Gastrocnemius medialis (tissue), 4 donors: ENCODE measurements at regions not wholly inside any gene's neighbourhood (a gene's known extent, or its start where the extent isn't known, plus 50 kb on each side); places are given as distances from the start of the nearest gene placed in this dataset.

Source experiments
- ATAC-seq, 2 donors: fragments of 150-250 bp; one replicate each; pipeline ENCODE4 v1.9.1; 2016
- DNase-seq, 2 donors: peaks; one replicate each; pipeline ENCODE4 v3.0.0-alpha.2; 2019
- H3K27ac ChIP-seq, 4 donors: fragments of 200-600 bp; sonication (generic); 1 replicate in 1 of 4; 2 replicates in 3 of 4; pipeline ENCODE4 v1.5.1; 2016 to 2018; ENCODE audit warnings: mild to moderate bottlenecking in 2 of 4, moderate library complexity in 1 of 4
- H3K27me3 ChIP-seq, 3 donors: fragments of 200-600 bp; sonication (generic) in 2 of 3; 1 replicate in 1 of 3; 2 replicates in 2 of 3; pipeline versions ENCODE4 v1.5.1 to v1.6.0; 2016 to 2019; ENCODE audit warnings: mild to moderate bottlenecking in 1 of 3, moderate library complexity in 1 of 3
- H3K36me3 ChIP-seq, 2 donors: fragments of 200-600 bp; sonication (generic) in 1 of 2; one replicate each; pipeline ENCODE4 v1.5.1; 2017 to 2018
- H3K4me1 ChIP-seq, 2 donors: fragments of 200-600 bp; sonication (generic) in 1 of 2; one replicate each; pipeline ENCODE4 v1.5.1; 2016 to 2017; ENCODE audit warnings: mild to moderate bottlenecking in 2 of 2
- H3K4me3 ChIP-seq, 4 donors: fragments of 200-600 bp; sonication (generic) in 3 of 4; 1 replicate in 1 of 4; 2 replicates in 3 of 4; pipeline ENCODE4 v1.5.1; 2016 to 2019; ENCODE audit warnings: mild to moderate bottlenecking in 2 of 4
- H3K9me3 ChIP-seq, 3 donors: fragments of 200-600 bp; sonication (generic) in 2 of 3; 1 replicate in 1 of 3; 2 replicates in 2 of 3; pipeline ENCODE4 v1.5.1; 2016 to 2019
- POLR2A ChIP-seq, 2 donors: fragments of 450-650 bp; IDR thresholded peaks; one replicate each; pipeline ENCODE4 v1.6.1; 2017; ENCODE audit warnings: antibody characterized with exemption in 2 of 2, mild to moderate bottlenecking in 2 of 2, moderate library complexity in 2 of 2
- in situ Hi-C, 4 donors: fragments of 200-750 bp; cut with MboI; loops; one replicate each; pipeline versions ENCODE4 v1.15.0 to v1.8.0; 2017; ENCODE audit warnings: low sequenced_read_pairs in 4 of 4
- intact Hi-C: fragments of 100-400 bp; cut with DNase I; formaldehyde crosslinking; loops from one replicate; pipeline ENCODE4 v1.15.1; 2023; ENCODE audit warnings: low total_unique reads
- TF ChIP-seq, protein P1 (sequence below), 5 experiments: fragments of 450-650 bp in 3 of 5; fragments of 200-600 bp in 2 of 5; sonication (generic) in 2 of 5; IDR thresholded peaks in 4 of 5; conservative IDR thresholded peaks in 1 of 5; 1 replicate in 4 of 5; 2 replicates in 1 of 5; pipeline ENCODE4 v1.5.1; 2016 to 2019; ENCODE audit warnings: antibody characterized with exemption in 5 of 5, mild to moderate bottlenecking in 3 of 5, moderate library complexity in 3 of 5

DNA sequence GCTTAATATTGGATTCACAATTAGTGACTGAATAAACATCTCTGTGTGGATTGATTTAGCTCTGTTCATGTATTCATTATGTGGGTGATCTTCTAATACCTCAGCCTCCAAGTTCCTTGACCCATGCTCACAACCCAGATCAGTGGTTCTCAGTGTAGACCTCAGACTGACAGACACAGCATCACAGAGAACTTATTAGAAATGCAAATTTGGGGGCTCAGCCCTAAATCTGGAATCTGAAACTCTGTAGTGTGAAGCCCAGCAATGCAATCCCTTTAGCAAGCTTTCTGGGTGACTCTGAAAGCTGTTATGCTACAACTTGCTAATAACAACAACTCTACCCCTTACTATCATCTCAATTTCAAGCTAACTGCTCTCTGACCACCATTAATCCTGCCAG lies 273.1 kb upstream of the FANCL start:
- TF ChIP-seq, protein P1, sequence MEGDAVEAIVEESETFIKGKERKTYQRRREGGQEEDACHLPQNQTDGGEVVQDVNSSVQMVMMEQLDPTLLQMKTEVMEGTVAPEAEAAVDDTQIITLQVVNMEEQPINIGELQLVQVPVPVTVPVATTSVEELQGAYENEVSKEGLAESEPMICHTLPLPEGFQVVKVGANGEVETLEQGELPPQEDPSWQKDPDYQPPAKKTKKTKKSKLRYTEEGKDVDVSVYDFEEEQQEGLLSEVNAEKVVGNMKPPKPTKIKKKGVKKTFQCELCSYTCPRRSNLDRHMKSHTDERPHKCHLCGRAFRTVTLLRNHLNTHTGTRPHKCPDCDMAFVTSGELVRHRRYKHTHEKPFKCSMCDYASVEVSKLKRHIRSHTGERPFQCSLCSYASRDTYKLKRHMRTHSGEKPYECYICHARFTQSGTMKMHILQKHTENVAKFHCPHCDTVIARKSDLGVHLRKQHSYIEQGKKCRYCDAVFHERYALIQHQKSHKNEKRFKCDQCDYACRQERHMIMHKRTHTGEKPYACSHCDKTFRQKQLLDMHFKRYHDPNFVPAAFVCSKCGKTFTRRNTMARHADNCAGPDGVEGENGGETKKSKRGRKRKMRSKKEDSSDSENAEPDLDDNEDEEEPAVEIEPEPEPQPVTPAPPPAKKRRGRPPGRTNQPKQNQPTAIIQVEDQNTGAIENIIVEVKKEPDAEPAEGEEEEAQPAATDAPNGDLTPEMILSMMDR (IDR thresholded peaks at IDR 0.05 in 4 of 5, conservative IDR thresholded peaks at IDR 0.05 in 1 of 5) = no peak
- no peak for TF ChIP-seq POLR2A (IDR thresholded peaks at IDR 0.05)
- no peak for ATAC-seq

DNA sequence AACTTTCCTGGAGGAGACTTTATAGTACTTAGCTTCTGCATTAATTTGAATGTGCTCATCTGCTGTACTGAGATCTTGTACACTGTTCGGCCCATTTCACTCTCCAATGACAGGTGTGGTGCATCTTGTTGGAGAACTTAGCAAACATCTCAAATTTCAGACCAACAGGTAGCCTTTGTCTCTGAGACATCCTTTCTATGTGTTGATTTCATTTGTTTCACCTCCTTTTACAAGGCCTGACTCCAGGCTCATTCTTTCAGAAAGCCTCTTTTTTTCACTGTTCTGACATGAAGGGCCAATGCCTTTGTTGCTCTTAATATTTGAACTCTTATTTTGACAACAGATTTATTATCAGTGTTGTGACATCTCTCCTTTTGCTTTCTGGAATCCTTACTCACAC lies 271.8 kb upstream of the FANCL start:
- Histone ChIP-seq H3K27me3 (no peaks in the 10 kb centered on the region), H3K4me1 (no peaks in the 10 kb centered on the region), H3K27ac (no peak overlapping the region), H3K4me3 (no peak overlapping the region), H3K9me3 (no peaks in the 10 kb centered on the region), H3K36me3 (no peaks in the 10 kb centered on the region)
- DNase-seq = no peak
- ATAC-seq = no peak
- intact Hi-C loops = no loop called here
- in situ Hi-C loops = no loop called here
- no peak for TF ChIP-seq POLR2A (IDR thresholded peaks at IDR 0.05)

More for the DNA sequence above, 273.1 kb upstream of the FANCL start:
- in situ Hi-C loops = no loop called here
- Histone ChIP-seq H3K36me3 (no peaks in the 10 kb centered on the region), H3K4me1 (no peaks in the 10 kb centered on the region), H3K4me3 (no peak overlapping the region), H3K27me3 (no peaks in the 10 kb centered on the region), H3K27ac (no peak overlapping the region), H3K9me3 (no peaks in the 10 kb centered on the region)
- DNase-seq = no peak
- intact Hi-C loops = no loop called here

DNA sequence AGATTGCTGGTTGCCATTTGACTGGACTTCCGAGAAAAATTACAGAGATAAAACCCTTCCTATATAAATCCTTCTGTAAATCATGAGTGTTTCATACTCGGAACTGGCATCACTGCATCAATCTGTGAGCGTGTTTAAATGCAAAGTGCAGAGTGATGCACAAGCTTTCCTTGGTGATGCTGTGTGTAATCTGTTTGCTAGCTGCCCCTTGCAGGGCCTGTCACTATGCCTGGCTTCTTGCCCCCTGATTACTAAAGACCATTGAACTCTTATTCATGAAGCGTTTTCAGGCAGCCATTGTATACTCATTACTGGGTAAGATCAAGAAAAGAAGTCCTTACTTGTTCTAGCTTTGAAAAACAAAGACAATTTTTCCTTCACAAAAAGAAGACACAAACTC lies 266.9 kb upstream of the FANCL start:
- TF ChIP-seq POLR2A (IDR thresholded peaks at IDR 0.05) = no peak
- TF ChIP-seq, protein P1 (IDR thresholded peaks at IDR 0.05 in 4 of 5, conservative IDR thresholded peaks at IDR 0.05 in 1 of 5) = no peak
- intact Hi-C loops = no loop called here
- no peak for DNase-seq
- Histone ChIP-seq H3K4me3 (no peak overlapping the region), H3K27ac (no peak overlapping the region), H3K9me3 (no peaks in the 10 kb centered on the region), H3K27me3 (no peaks in the 10 kb centered on the region), H3K4me1 (no peaks in the 10 kb centered on the region), H3K36me3 (no peaks in the 10 kb centered on the region)
- no peak for ATAC-seq
- in situ Hi-C loops = no loop called here

DNA sequence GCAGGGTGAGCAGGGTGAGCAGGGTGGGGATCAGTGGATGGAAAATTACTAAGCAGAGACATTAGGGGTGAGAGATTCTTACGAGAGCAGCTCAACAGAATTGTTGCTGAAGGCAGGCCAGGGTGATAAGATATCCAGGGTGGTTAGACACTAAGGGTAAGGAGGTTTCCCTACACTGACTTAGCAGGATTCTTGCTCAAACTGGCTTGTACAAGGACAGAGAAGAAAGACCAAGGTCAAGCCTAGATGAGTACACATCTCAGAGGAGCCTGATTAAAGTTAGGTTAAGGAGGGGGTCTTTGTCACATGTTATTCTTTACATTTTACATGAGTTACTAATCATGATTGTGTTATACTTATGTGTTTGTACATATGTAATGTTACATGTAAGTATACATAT lies 262.8 kb upstream of the FANCL start:
- DNase-seq (no peak), ATAC-seq (no peak)
- Histone ChIP-seq H3K4me1 (no peaks in the 10 kb centered on the region), H3K27me3 (peaks cover 0 to 4% (median 0%) of the 10 kb centered on the region in 3 donors), H3K4me3 (no peak overlapping the region), H3K27ac (no peak overlapping the region), H3K36me3 (no peaks in the 10 kb centered on the region), H3K9me3 (no peaks in the 10 kb centered on the region)
- intact Hi-C loops = no loop called here
- in situ Hi-C loops = no loop called here
- no peak for TF ChIP-seq POLR2A (IDR thresholded peaks at IDR 0.05)
- TF ChIP-seq, protein P1 (IDR thresholded peaks at IDR 0.05 in 4 of 5, conservative IDR thresholded peaks at IDR 0.05 in 1 of 5) = no peak

DNA sequence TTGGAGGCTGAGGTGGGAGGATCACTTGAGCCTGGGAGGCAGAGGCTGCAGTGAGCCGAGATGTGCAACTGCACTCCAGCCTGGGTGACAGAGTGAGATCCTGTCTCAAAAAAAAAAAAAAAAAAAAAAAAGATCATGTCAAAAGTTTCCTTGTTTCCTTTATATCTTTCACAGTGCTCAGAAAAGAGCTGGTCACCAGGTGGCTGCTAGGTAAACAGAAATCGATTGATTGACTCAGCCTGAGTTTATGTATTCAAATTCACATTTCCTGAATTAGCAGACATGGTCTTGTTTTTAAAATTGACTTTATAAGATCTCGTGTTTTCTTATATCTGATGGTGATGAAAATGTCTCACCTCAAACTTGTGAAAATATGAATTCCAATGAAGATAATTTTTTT lies 261.8 kb upstream of the FANCL start:
- H3K4me3 ChIP-seq = no peak overlapping the region
- in situ Hi-C loops (no loop called here), intact Hi-C loops (no loop called here)
- ATAC-seq (no peak), DNase-seq (no peak)
- TF ChIP-seq, protein P1 (IDR thresholded peaks at IDR 0.05 in 4 of 5, conservative IDR thresholded peaks at IDR 0.05 in 1 of 5) = no peak
- no peak for TF ChIP-seq POLR2A (IDR thresholded peaks at IDR 0.05)
- no peak overlapping the region for H3K27ac ChIP-seq
- no peaks in the 10 kb centered on the region for H3K9me3 ChIP-seq
- no peaks in the 10 kb centered on the region for H3K4me1 ChIP-seq
- peaks cover 0 to 4% (median 0%) of the 10 kb centered on the region in 3 donors for H3K27me3 ChIP-seq
- no peaks in the 10 kb centered on the region for H3K36me3 ChIP-seq
